ENCODE measurements at regions not wholly inside any gene's neighbourhood (a gene's known extent, or its start where the extent isn't known, plus 50 kb on each side); places are given as distances from the start of the nearest gene placed in this dataset.

DNA sequence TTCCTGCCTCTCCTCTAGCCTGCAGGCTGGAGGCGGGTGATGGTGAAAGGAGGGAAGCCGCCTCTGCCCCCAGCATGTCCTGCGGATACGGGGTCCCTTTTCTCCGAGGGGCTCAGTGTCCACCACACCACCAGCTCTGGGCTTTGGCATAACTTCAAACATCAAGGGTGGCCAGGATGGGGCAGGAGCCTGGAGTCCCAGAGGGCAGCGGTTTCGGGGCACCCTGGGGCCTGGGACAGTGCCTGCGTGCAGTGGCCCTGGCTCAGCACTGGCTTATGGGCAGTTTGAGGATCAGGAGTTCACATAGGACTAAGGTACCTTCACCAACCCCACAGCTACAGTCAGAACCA, 85.5 kb upstream of the GPC1 start:
- Histone ChIP-seq H3K4me3 (no peak overlapping the region), H3K36me3 (replicated peaks; ENCODE audit: insufficient read depth, low read depth) (no peaks in the 10 kb centered on the region), H3K9me2 (replicated peaks; ENCODE audit: insufficient read depth) (no peaks in the 10 kb centered on the region), H3K4me2 (no peak overlapping the region), H3K4me1 (ENCODE audit: insufficient read depth) (peaks cover 7% of the 10 kb centered on the region), H3K27ac (no peak overlapping the region), H3K9me3 (ENCODE audit: low read depth) (no peaks in the 10 kb centered on the region), H2AFZ (no peak overlapping the region), H4K20me1 (ENCODE audit: insufficient read depth, poor library complexity, severe bottlenecking) (no peaks in the 10 kb centered on the region), H3K79me2 (no peaks in the 10 kb centered on the region), H3K27me3 (no peaks in the 10 kb centered on the region)
- TF ChIP-seq EZH2phosphoT487 (IDR thresholded peaks at IDR 0.05; ENCODE audit: low read depth, severe bottlenecking, unreplicated experiment) (no peak), EZH2 (IDR thresholded peaks at IDR 0.05; ENCODE audit: borderline replicate concordance) (no peak)
- TF ChIP-seq, protein P1, sequence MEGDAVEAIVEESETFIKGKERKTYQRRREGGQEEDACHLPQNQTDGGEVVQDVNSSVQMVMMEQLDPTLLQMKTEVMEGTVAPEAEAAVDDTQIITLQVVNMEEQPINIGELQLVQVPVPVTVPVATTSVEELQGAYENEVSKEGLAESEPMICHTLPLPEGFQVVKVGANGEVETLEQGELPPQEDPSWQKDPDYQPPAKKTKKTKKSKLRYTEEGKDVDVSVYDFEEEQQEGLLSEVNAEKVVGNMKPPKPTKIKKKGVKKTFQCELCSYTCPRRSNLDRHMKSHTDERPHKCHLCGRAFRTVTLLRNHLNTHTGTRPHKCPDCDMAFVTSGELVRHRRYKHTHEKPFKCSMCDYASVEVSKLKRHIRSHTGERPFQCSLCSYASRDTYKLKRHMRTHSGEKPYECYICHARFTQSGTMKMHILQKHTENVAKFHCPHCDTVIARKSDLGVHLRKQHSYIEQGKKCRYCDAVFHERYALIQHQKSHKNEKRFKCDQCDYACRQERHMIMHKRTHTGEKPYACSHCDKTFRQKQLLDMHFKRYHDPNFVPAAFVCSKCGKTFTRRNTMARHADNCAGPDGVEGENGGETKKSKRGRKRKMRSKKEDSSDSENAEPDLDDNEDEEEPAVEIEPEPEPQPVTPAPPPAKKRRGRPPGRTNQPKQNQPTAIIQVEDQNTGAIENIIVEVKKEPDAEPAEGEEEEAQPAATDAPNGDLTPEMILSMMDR (IDR thresholded peaks at IDR 0.05; ENCODE audit: poor library complexity): no peak
- WGBS (ENCODE audit: low lambda C conversion rate, missing lambda C conversion rate): 98% methylated on average over 8 of the region's 8 CpGs
- no peak for DNase-seq (ENCODE audit: low spot score)

DNA sequence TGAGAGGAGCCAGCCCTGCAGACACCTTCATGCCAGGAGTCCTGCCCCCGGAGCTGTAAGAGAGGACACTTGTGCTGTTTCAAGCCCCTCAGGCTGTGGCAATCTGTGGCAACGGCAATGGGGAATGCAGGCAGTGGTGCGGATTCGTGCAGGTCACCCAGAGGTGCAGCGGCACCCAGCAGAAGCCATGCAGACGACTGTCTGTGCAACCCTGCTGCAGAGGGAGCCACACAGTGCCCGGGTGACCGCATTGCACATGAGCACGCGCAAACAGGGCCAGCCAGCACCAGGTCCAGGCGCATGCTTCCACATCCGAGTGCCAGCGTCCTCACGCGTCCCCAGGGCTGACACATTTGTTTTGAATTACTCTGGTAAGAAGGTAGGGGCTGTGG, 84.8 kb upstream of the GPC1 start:
- Histone ChIP-seq H3K4me3 (no peak overlapping the region), H3K9me2 (replicated peaks; ENCODE audit: insufficient read depth) (no peaks in the 10 kb centered on the region), H3K27me3 (no peaks in the 10 kb centered on the region), H3K79me2 (no peaks in the 10 kb centered on the region), H3K27ac (no peak overlapping the region), H3K4me2 (peak overlapping the region; percentile 43), H3K4me1 (ENCODE audit: insufficient read depth) (peaks cover 7% of the 10 kb centered on the region), H3K9me3 (ENCODE audit: low read depth) (no peaks in the 10 kb centered on the region), H3K36me3 (replicated peaks; ENCODE audit: insufficient read depth, low read depth) (no peaks in the 10 kb centered on the region), H2AFZ (no peak overlapping the region), H4K20me1 (ENCODE audit: insufficient read depth, poor library complexity, severe bottlenecking) (no peaks in the 10 kb centered on the region)
- DNase-seq (ENCODE audit: low spot score): no peak
- TF ChIP-seq EZH2phosphoT487 (IDR thresholded peaks at IDR 0.05; ENCODE audit: low read depth, severe bottlenecking, unreplicated experiment) (no peak), EZH2 (IDR thresholded peaks at IDR 0.05; ENCODE audit: borderline replicate concordance) (no peak)
- TF ChIP-seq, protein P1 (IDR thresholded peaks at IDR 0.05; ENCODE audit: poor library complexity): no peak
- 68% methylated on average over 15 of the region's 15 CpGs for WGBS (ENCODE audit: low lambda C conversion rate, missing lambda C conversion rate)

DNA sequence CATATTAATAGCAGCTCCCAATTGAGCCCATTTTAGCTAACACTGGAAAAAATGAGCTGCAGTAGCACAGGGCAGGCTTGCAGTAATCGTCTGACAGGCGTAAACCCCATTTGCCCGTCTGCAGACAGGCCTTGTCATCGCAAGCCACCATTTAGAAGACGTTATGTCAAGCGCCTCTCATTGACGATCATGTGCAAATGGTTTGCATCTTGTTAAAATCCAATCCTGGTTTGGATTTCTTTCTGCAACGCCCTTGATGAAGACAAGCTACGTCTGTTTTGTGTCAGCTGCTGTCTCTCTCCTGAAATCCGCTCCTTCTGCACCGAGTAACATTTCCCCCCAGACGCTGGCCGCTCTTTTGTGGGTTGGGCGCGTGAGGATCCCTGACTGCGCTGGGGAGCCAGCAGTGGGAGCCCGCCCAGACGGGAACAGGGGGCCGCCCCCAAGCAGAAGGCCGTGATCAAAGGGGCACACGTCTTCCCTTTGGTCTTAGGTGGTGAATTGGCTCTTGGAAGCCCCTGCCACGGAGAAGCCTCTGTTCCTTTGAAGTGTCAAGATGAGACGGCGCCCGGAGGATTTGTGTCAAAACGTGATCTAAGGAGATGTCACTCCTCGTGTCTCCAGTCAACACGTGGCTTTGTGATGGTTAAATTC, 84.2 kb upstream of the GPC1 start:
- Histone ChIP-seq H3K4me1 (ENCODE audit: insufficient read depth) (peaks cover 7% of the 10 kb centered on the region), H3K4me3 (no peak overlapping the region), H2AFZ (no peak overlapping the region), H3K4me2 (peak overlapping the region; percentile 43), H3K36me3 (replicated peaks; ENCODE audit: insufficient read depth, low read depth) (no peaks in the 10 kb centered on the region), H3K27me3 (no peaks in the 10 kb centered on the region), H3K9me2 (replicated peaks; ENCODE audit: insufficient read depth) (no peaks in the 10 kb centered on the region), H4K20me1 (ENCODE audit: insufficient read depth, poor library complexity, severe bottlenecking) (no peaks in the 10 kb centered on the region), H3K27ac (peak overlapping the region; percentile 19), H3K79me2 (no peaks in the 10 kb centered on the region), H3K9me3 (ENCODE audit: low read depth) (no peaks in the 10 kb centered on the region)
- DNase-seq (ENCODE audit: low spot score): peak; percentile 58
- TF ChIP-seq, protein P1 (IDR thresholded peaks at IDR 0.05; ENCODE audit: poor library complexity): no peak
- TF ChIP-seq EZH2 (IDR thresholded peaks at IDR 0.05; ENCODE audit: borderline replicate concordance): no peak
- no peak for TF ChIP-seq EZH2phosphoT487 (IDR thresholded peaks at IDR 0.05; ENCODE audit: low read depth, severe bottlenecking, unreplicated experiment)
- 38% methylated on average over 28 of the region's 28 CpGs for WGBS (ENCODE audit: low lambda C conversion rate, missing lambda C conversion rate)
